Dedifferentiated amniotic fluid mesenchymal stem cell (primary cell): ENCODE measurements at regions not wholly inside any gene's neighbourhood (a gene's known extent, or its start where the extent isn't known, plus 50 kb on each side); places are given as distances from the start of the nearest gene placed in this dataset.

ENCODE experiments used
- DNase-seq: peaks from one replicate; pipeline ENCODE4 v3.0.0-alpha.2; 2016; ENCODE audit errors: extremely low spot score

- no peak for DNase-seq
Measured at GRCh38 chr2:60295636-60295962, 257.9 kb downstream of the BCL11A start.

- no peak for DNase-seq
Measured at GRCh38 chr2:60294901-60295635, 258.4 kb downstream of the BCL11A start.

- DNase-seq = no peak
Measured at GRCh38 chr2:60292242-60292641, 261.2 kb downstream of the BCL11A start.

GRCh38 chr2:60290509-60290908, 262.9 kb downstream of the BCL11A start:
- no peak for DNase-seq

- no peak for DNase-seq
Measured at GRCh38 chr2:60285626-60286316, 267.7 kb downstream of the BCL11A start.

- no peak for DNase-seq
Measured at GRCh38 chr2:60283626-60284025, 269.8 kb downstream of the BCL11A start.

GRCh38 chr2:60282886-60283285, 270.6 kb downstream of the BCL11A start:
- no peak for DNase-seq

GRCh38 chr2:60281730-60282129, 271.7 kb downstream of the BCL11A start:
- DNase-seq = no peak

GRCh38 chr2:60280238-60280637, 273.2 kb downstream of the BCL11A start:
- DNase-seq = no peak

GRCh38 chr2:60278906-60279305, 274.5 kb downstream of the BCL11A start:
- DNase-seq = no peak

- DNase-seq = no peak
Measured at GRCh38 chr2:60275958-60276357, 277.5 kb downstream of the BCL11A start.

- no peak for DNase-seq
Measured at GRCh38 chr2:60273836-60274235, 279.6 kb downstream of the BCL11A start.

GRCh38 chr2:60271713-60272112, 281.7 kb downstream of the BCL11A start:
- no peak for DNase-seq

GRCh38 chr2:60271131-60271530, 282.3 kb downstream of the BCL11A start:
- no peak for DNase-seq

GRCh38 chr2:60268661-60269060, 284.8 kb downstream of the BCL11A start:
- no peak for DNase-seq

GRCh38 chr2:60268032-60268431, 285.4 kb downstream of the BCL11A start:
- DNase-seq = no peak

GRCh38 chr2:60267122-60267521, 286.3 kb downstream of the BCL11A start:
- no peak for DNase-seq

GRCh38 chr2:60262178-60262577, 291.3 kb downstream of the BCL11A start:
- DNase-seq = no peak

GRCh38 chr2:60260639-60261296, 292.7 kb downstream of the BCL11A start:
- no peak for DNase-seq

GRCh38 chr2:60259781-60260180, 293.7 kb downstream of the BCL11A start:
- DNase-seq = no peak

- DNase-seq = no peak
Measured at GRCh38 chr2:60252581-60253150, 300.8 kb downstream of the BCL11A start.

GRCh38 chr2:60251247-60251646, 302.2 kb downstream of the BCL11A start:
- no peak for DNase-seq

GRCh38 chr2:60249879-60250278, 303.6 kb downstream of the BCL11A start:
- no peak for DNase-seq
